ENCODE measurements at regions not wholly inside any gene's neighbourhood (a gene's known extent, or its start where the extent isn't known, plus 50 kb on each side); places are given as distances from the start of the nearest gene placed in this dataset.

- no peak overlapping the region for H3K23ac ChIP-seq (ENCODE audit: low read length in 2 of 2)
- no peak overlapping the region for H2BK120ac ChIP-seq (ENCODE audit: low read depth, low read length)
- H3K4me3 ChIP-seq (ENCODE audit: insufficient read depth in 1 of 2, low read depth in 1 of 2, low read length in 2 of 2) = no peak overlapping the region
- no peak overlapping the region for H2AK5ac ChIP-seq (ENCODE audit: low read length, severe bottlenecking)
- DNase-seq = peak; percentile 66
- WGBS = 57% methylated on average over 1 of the region's 2 CpGs
- no peak overlapping the region for H2BK5ac ChIP-seq (ENCODE audit: low read depth, low read length, poor library complexity, severe bottlenecking)
- peaks cover 5% of the 10 kb centered on the region for H3K9me3 ChIP-seq (ENCODE audit: control insufficient read depth, low read length)
- H3K18ac ChIP-seq (ENCODE audit: low read depth in 1 of 2, low read length in 2 of 2) = no peak overlapping the region
- H3K9ac ChIP-seq (ENCODE audit: low read length) = no peak overlapping the region
- H3K4me1 ChIP-seq (ENCODE audit: control insufficient read depth, insufficient read depth, low read depth, low read length) = no peaks in the 10 kb centered on the region
- no peak overlapping the region for H2BK12ac ChIP-seq (ENCODE audit: low read length in 2 of 2)
- no peak overlapping the region for H4K91ac ChIP-seq (ENCODE audit: low read length)
- H3K4me2 ChIP-seq (ENCODE audit: low read length, poor library complexity, severe bottlenecking) = no peak overlapping the region
- no peak overlapping the region for H2BK15ac ChIP-seq (ENCODE audit: low read depth, poor library complexity, severe bottlenecking)
- no peaks in the 10 kb centered on the region for H3K36me3 ChIP-seq (ENCODE audit: control insufficient read depth in 1 of 2, insufficient read depth in 2 of 2, low read depth in 1 of 2, low read length in 2 of 2)
- no peak overlapping the region for H3K27ac ChIP-seq (ENCODE audit: low read length, poor library complexity, severe bottlenecking)
- H3K27me3 ChIP-seq (ENCODE audit: control insufficient read depth in 1 of 2, insufficient read depth in 1 of 2, low read length in 2 of 2) = peaks cover 7 to 16% of the 10 kb centered on the region in 2 experiments
- no peaks in the 10 kb centered on the region for H3K79me1 ChIP-seq (replicated peaks; ENCODE audit: low read length, poor library complexity, severe bottlenecking)
- H4K8ac ChIP-seq (ENCODE audit: low read length) = no peak overlapping the region
- H3K14ac ChIP-seq (ENCODE audit: low read length in 2 of 2) = no peak overlapping the region
- no peak overlapping the region for H3K4ac ChIP-seq (ENCODE audit: low read depth in 1 of 2, low read length in 2 of 2)
- no peak overlapping the region for H2AFZ ChIP-seq (ENCODE audit: low read depth, low read length)
Measured at GRCh38 chr3:194905696-194906095, 220.0 kb downstream of the FAM43A start.

DNA sequence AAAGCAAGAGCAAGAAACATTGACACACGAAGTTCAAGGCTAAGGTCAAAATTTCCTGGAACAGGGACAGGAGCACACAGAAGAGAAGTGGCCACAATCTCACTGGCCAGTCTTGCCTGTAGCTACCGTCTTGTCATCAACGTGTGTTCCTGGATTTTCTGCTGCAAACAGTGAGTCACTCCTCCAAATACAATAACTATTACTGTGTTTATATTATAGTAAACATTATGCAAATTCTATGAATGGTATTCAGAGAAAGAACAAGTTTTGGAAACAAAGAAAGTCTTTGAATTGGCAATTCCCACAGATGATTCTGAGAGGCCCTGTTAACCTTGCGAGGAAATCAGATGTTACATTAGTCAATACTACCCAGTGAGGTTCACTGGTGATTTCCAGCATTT is 220.5 kb downstream of the FAM43A start:
- no peak overlapping the region for H3K18ac ChIP-seq (ENCODE audit: low read depth in 1 of 2, low read length in 2 of 2)
- no peak overlapping the region for H4K8ac ChIP-seq (ENCODE audit: low read length)
- H3K23ac ChIP-seq (ENCODE audit: low read length in 2 of 2) = no peak overlapping the region
- no peak overlapping the region for H3K14ac ChIP-seq (ENCODE audit: low read length in 2 of 2)
- no peak overlapping the region for H3K27ac ChIP-seq (ENCODE audit: low read length, poor library complexity, severe bottlenecking)
- no peaks in the 10 kb centered on the region for H3K79me1 ChIP-seq (replicated peaks; ENCODE audit: low read length, poor library complexity, severe bottlenecking)
- H2BK15ac ChIP-seq (ENCODE audit: low read depth, poor library complexity, severe bottlenecking) = no peak overlapping the region
- no peak overlapping the region for H3K9ac ChIP-seq (ENCODE audit: low read length)
- H3K4ac ChIP-seq (ENCODE audit: low read depth in 1 of 2, low read length in 2 of 2) = no peak overlapping the region
- no peak overlapping the region for H2AK5ac ChIP-seq (ENCODE audit: low read length, severe bottlenecking)
- 29% methylated on average over 1 of the region's 4 CpGs for WGBS
- H2BK12ac ChIP-seq (ENCODE audit: low read length in 2 of 2) = no peak overlapping the region
- no peaks in the 10 kb centered on the region for H3K36me3 ChIP-seq (ENCODE audit: control insufficient read depth in 1 of 2, insufficient read depth in 2 of 2, low read depth in 1 of 2, low read length in 2 of 2)
- H3K9me3 ChIP-seq (ENCODE audit: control insufficient read depth, low read length) = peaks cover 5% of the 10 kb centered on the region
- peaks cover 7 to 13% of the 10 kb centered on the region in 2 experiments for H3K27me3 ChIP-seq (ENCODE audit: control insufficient read depth in 1 of 2, insufficient read depth in 1 of 2, low read length in 2 of 2)
- no peak overlapping the region for H2AFZ ChIP-seq (ENCODE audit: low read depth, low read length)
- no peak overlapping the region for H2BK120ac ChIP-seq (ENCODE audit: low read depth, low read length)
- H3K4me3 ChIP-seq (ENCODE audit: insufficient read depth in 1 of 2, low read depth in 1 of 2, low read length in 2 of 2) = no peak overlapping the region
- no peaks in the 10 kb centered on the region for H3K4me1 ChIP-seq (ENCODE audit: control insufficient read depth, insufficient read depth, low read depth, low read length)
- no peak overlapping the region for H4K91ac ChIP-seq (ENCODE audit: low read length)
- DNase-seq = peak; percentile 79
- no peak overlapping the region for H2BK5ac ChIP-seq (ENCODE audit: low read depth, low read length, poor library complexity, severe bottlenecking)
- H3K4me2 ChIP-seq (ENCODE audit: low read length, poor library complexity, severe bottlenecking) = no peak overlapping the region

- Histone ChIP-seq H2BK12ac (ENCODE audit: low read length in 2 of 2) (no peak overlapping the region), H4K91ac (ENCODE audit: low read length) (peak overlapping the region; percentile 2), H3K4me2 (ENCODE audit: low read length, poor library complexity, severe bottlenecking) (no peak overlapping the region), H3K36me3 (ENCODE audit: control insufficient read depth in 1 of 2, insufficient read depth in 2 of 2, low read depth in 1 of 2, low read length in 2 of 2) (no peaks in the 10 kb centered on the region), H3K27ac (ENCODE audit: low read length, poor library complexity, severe bottlenecking) (no peak overlapping the region), H2AFZ (ENCODE audit: low read depth, low read length) (no peak overlapping the region), H3K23ac (ENCODE audit: low read length in 2 of 2) (no peak overlapping the region), H3K4me1 (ENCODE audit: control insufficient read depth, insufficient read depth, low read depth, low read length) (no peaks in the 10 kb centered on the region), H2BK15ac (ENCODE audit: low read depth, poor library complexity, severe bottlenecking) (no peak overlapping the region), H2BK120ac (ENCODE audit: low read depth, low read length) (no peak overlapping the region), H3K9ac (ENCODE audit: low read length) (no peak overlapping the region), H3K4me3 (ENCODE audit: insufficient read depth in 1 of 2, low read depth in 1 of 2, low read length in 2 of 2) (no peak overlapping the region), H4K8ac (ENCODE audit: low read length) (peak overlapping the region; percentile 53), H2AK5ac (ENCODE audit: low read length, severe bottlenecking) (no peak overlapping the region), H3K18ac (ENCODE audit: low read depth in 1 of 2, low read length in 2 of 2) (no peak overlapping the region), H3K9me3 (ENCODE audit: control insufficient read depth, low read length) (peaks cover 5% of the 10 kb centered on the region), H3K14ac (ENCODE audit: low read length in 2 of 2) (no peak overlapping the region), H3K27me3 (ENCODE audit: control insufficient read depth in 1 of 2, insufficient read depth in 1 of 2, low read length in 2 of 2) (peaks cover 10 to 11% of the 10 kb centered on the region in 2 experiments), H2BK5ac (ENCODE audit: low read depth, low read length, poor library complexity, severe bottlenecking) (no peak overlapping the region), H3K4ac (ENCODE audit: low read depth in 1 of 2, low read length in 2 of 2) (peak overlapping the region in 1 of 2 experiments; percentile 26), H3K79me1 (replicated peaks; ENCODE audit: low read length, poor library complexity, severe bottlenecking) (no peaks in the 10 kb centered on the region)
- DNase-seq = peak; percentile 4
- WGBS = 92% methylated on average over 9 of the region's 11 CpGs
Measured at GRCh38 chr3:194906970-194907629, 221.4 kb downstream of the FAM43A start.

DNA sequence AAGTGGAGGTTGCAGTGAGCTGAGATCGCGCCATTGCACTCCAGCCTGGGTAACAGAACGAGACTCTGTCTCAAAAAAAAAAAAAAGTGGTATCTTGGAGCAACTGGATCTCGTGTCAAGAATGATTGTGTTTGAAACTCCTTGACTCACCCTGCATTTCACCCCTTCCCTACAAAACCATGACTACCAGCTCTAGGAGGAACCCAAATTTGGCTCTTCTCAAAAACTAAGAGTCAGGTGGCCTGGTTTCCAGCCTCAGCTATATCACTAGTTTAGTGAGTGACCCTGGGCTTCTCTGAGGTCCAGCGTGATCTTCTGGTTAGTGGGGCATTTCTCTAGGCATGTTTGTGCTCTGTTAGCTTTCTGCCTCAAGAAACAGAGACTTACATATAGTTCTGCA is 222.1 kb downstream of the FAM43A start:
- Histone ChIP-seq H4K8ac (ENCODE audit: low read length) (no peak overlapping the region), H2BK5ac (ENCODE audit: low read depth, low read length, poor library complexity, severe bottlenecking) (no peak overlapping the region)

More for the DNA sequence above, 222.1 kb downstream of the FAM43A start:
- no peak overlapping the region for H3K27ac ChIP-seq (ENCODE audit: low read length, poor library complexity, severe bottlenecking)
- 100% methylated on average over 5 of the region's 5 CpGs for WGBS
- no peak overlapping the region for H3K4me3 ChIP-seq (ENCODE audit: insufficient read depth in 1 of 2, low read depth in 1 of 2, low read length in 2 of 2)
- no peak overlapping the region for H3K23ac ChIP-seq (ENCODE audit: low read length in 2 of 2)
- no peak overlapping the region for H3K4me2 ChIP-seq (ENCODE audit: low read length, poor library complexity, severe bottlenecking)
- H3K79me1 ChIP-seq (replicated peaks; ENCODE audit: low read length, poor library complexity, severe bottlenecking) = no peaks in the 10 kb centered on the region
- H3K4me1 ChIP-seq (ENCODE audit: control insufficient read depth, insufficient read depth, low read depth, low read length) = no peaks in the 10 kb centered on the region
- peaks cover 10 to 11% of the 10 kb centered on the region in 2 experiments for H3K27me3 ChIP-seq (ENCODE audit: control insufficient read depth in 1 of 2, insufficient read depth in 1 of 2, low read length in 2 of 2)
- H2BK120ac ChIP-seq (ENCODE audit: low read depth, low read length) = no peak overlapping the region
- no peak overlapping the region for H3K14ac ChIP-seq (ENCODE audit: low read length in 2 of 2)
- H3K36me3 ChIP-seq (ENCODE audit: control insufficient read depth in 1 of 2, insufficient read depth in 2 of 2, low read depth in 1 of 2, low read length in 2 of 2) = no peaks in the 10 kb centered on the region
- DNase-seq = no peak
- no peak overlapping the region for H2AK5ac ChIP-seq (ENCODE audit: low read length, severe bottlenecking)
- H4K91ac ChIP-seq (ENCODE audit: low read length) = no peak overlapping the region
- no peak overlapping the region for H3K9ac ChIP-seq (ENCODE audit: low read length)
- H3K9me3 ChIP-seq (ENCODE audit: control insufficient read depth, low read length) = peaks cover 5% of the 10 kb centered on the region
- no peak overlapping the region for H2BK15ac ChIP-seq (ENCODE audit: low read depth, poor library complexity, severe bottlenecking)
- H3K4ac ChIP-seq (ENCODE audit: low read depth in 1 of 2, low read length in 2 of 2) = no peak overlapping the region
- H2BK12ac ChIP-seq (ENCODE audit: low read length in 2 of 2) = no peak overlapping the region
- H2AFZ ChIP-seq (ENCODE audit: low read depth, low read length) = no peak overlapping the region
- H3K18ac ChIP-seq (ENCODE audit: low read depth in 1 of 2, low read length in 2 of 2) = no peak overlapping the region

All from mesenchymal stem cell (in vitro differentiated cells and primary cell).